Cardiac fibroblast (primary cell): ENCODE measurements at regions not wholly inside any gene's neighbourhood (a gene's known extent, or its start where the extent isn't known, plus 50 kb on each side); places are given as distances from the start of the nearest gene placed in this dataset.

Experiments used
- DNase-seq, 2 donors: peaks; one replicate each; pipeline versions ENCODE4 v3.0.0 to v3.0.0-alpha.2; 2010; ENCODE audit warnings: low read depth in 2 of 2
- H3K4me3 ChIP-seq, 2 donors: replicated peaks in 1 of 2; 1 replicate in 1 of 2; 2 replicates in 1 of 2; pipeline ENCODE4 v1.5.1; 2011; ENCODE audit warnings: low read depth in 2 of 2, low read length in 2 of 2, mild to moderate bottlenecking in 2 of 2, moderate library complexity in 1 of 2
- CTCF ChIP-seq: IDR thresholded peaks from one replicate; pipeline ENCODE4 v1.5.1; 2011; ENCODE audit warnings: low read depth, mild to moderate bottlenecking, low read length, inconsistent platforms

- no peak for TF ChIP-seq CTCF
- DNase-seq, result no peak
- no peak overlapping the region for H3K4me3 ChIP-seq
Measured at GRCh38 chr1:65497256-65497830, 76.9 kb downstream of the LEPR start.

GRCh38 chr1:65503427-65503826 is 83.0 kb downstream of the LEPR start:
- no peak overlapping the region for H3K4me3 ChIP-seq
- peak in 1 of 2 donors; percentile 47 for DNase-seq
- no peak for TF ChIP-seq CTCF

GRCh38 chr1:65504263-65504662 is 83.8 kb downstream of the LEPR start:
- TF ChIP-seq CTCF, result no peak
- H3K4me3 ChIP-seq, result no peak overlapping the region

DNA sequence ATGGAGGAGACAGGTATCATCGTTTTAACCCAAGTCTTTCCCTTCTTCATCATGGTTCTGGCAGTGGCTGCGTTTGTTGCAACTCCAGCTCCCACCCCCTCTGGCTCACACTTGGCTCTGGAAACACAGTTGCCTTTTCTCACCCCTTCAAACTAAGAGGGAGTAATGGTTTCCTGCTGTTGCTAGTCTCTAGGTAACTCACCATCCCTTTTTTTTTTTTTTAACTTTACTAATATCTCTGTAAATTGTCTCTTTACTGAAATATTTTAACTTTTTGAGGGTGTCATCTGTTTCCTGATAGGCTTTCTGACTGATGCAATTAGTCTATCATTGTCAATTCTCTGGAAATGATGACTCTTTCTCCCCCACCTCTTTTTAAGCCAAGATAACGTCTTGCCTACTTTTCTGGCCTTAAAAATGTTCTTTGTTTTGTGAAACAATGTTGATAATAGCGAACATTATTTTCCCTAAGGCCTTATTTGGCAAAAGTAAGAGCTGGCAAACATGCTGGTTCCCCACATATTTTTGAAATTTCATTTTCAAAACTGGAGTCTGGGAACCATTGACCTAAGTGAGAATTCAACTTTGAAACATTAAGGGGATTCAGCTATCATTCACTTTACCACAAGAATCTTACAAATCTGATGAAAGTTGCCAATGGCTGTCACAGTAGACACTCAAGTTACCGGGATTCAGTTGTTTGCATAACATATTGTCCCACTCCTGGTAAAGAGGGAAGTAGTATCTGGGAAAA is 85.3 kb downstream of the LEPR start:
- DNase-seq, result peak in 1 of 2 donors; percentile 88
- TF ChIP-seq CTCF, result no peak
- H3K4me3 ChIP-seq, result no peak overlapping the region

More at GRCh38 chr1:65504263-65504662, 83.8 kb downstream of the LEPR start:
- no peak for DNase-seq

DNA sequence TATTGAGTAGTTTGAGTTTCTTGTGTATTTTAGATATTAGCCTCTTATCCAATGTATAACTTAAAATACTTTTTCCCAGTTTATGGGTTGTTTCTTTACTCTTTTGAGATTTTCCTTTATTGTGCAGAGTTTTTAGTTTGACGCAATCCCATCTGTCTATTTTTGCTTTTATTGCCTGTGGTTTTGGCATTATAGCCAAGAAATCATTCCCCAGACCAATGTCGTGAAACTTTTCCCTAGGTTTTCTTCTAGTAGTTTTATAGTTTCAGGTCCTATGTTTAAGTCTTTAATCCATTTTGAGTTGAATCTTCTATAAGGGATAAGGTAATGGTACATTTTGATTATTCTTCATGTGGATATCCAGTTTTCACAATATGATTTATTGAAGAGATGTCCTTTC is 87.6 kb downstream of the LEPR start:
- TF ChIP-seq CTCF, result no peak
- H3K4me3 ChIP-seq, result no peak overlapping the region
- DNase-seq, result no peak

DNA sequence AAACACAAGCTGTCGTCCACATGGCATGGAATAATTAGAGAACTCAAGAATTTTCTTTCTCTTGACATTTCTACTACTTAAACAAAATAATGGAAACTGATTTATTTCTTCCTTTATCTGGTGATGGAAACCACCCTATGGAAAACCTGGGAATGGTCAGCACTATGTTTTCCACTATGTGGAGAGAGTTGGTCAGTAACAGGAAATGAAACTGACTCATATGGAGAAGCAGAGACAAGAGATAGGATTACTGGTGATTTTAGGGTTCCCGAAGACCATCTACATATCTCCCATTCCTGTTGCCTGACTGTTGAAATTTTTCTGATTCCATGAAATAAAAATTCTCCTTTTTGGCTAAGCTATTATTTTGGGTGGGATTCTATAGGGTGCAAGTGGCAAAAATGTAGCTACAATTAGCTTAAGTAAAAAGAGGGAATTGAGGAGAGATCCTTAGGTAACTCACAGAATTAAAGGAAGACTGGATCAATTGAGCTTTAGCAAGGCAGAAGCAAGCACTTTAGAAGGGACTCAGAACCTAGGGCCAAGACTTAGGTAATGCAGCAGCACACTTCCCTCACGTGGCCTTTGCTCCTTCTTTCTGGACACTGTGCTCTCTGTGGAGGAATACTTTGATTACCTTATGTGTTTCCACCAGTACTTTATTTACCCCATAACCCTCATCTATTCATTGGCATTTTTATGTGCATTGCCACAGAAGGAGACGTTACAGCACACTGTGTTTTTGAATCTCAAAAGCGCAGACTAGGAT is 89.6 kb downstream of the LEPR start:
- no peak for TF ChIP-seq CTCF
- DNase-seq, result peak; percentile 64 to 72

More for the DNA sequence above, 89.6 kb downstream of the LEPR start:
- no peak overlapping the region for H3K4me3 ChIP-seq
